ENCODE measurements at regions not wholly inside any gene's neighbourhood (a gene's known extent, or its start where the extent isn't known, plus 50 kb on each side); places are given as distances from the start of the nearest gene placed in this dataset.
"Not testable (repeated sequence)": the region's sequence is repeated elsewhere in the genome, so short reads cannot be mapped to it uniquely, and the experiment has no call there.

DNA sequence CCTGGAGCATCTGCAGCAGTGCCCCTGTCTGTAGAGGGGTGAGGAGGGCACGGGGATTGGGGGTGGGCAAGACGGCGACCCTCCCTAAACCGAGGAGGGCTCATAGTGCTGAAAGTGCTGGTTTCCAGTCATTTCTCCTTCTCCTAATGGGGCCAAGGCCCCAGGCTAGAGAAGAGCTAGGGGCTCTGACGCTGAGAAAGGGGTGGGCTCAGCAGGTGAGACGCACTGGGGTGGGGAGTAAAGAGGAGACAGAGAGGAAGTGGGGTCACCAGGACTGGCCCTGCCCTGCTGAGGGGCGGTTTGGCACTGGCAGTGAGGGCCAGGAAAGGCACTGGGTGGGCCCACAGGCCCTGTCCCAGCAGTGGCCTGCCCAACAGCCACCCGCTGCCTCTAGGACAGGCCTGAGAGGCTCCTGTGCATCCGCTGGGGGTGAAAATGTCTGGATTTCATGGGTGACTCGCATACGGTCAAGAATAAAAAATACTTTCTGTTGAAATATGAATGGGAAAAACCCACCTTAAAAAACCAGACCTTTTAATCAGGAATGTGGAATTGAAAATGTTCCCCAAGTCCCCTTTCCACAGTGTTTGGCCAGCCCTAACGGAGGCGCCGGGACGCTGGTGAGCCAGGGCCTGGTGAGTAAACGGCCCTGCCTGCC, 122.4 kb upstream of the SMURF2 start:
- no peak for DNase-seq

DNA sequence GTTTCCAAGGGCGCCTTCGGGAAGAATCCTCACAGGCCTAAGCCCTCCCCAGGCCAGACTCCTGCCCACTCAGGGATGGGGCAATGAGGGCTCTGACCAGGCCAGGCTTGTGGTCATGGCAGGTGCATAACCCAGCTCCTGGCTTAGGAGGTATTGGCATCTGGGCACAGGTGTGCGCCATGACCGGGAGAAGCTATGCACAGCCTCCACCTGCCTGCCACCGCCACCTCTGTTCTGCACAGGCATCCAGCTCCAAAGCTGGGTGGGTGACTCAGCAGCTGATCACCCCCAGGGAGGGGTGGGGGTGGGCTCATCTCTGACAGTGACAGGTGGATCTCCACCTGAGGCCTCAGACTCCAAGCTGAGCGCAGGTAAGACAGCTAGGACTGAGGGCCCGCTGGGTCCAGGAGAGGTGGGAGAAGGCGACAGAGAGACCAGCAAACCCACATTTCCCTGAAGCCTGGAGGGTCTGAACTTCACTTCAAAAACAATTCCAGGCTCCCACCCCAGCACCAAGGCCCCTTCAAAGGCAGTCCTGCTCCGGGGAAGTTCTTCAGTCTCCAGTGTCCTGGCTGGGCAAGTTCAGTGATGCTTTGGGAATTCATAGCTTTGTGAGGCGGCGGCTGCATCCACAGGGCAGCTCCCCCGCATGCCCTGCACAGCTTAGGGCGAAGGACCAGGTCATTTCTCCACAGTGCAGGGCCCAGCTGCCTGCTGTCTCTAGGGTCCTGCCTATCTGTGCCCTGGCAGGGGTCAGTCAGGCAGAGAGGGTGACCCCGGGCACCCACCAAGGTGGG, 121.6 kb upstream of the SMURF2 start:
- DNase-seq = no peak

DNA sequence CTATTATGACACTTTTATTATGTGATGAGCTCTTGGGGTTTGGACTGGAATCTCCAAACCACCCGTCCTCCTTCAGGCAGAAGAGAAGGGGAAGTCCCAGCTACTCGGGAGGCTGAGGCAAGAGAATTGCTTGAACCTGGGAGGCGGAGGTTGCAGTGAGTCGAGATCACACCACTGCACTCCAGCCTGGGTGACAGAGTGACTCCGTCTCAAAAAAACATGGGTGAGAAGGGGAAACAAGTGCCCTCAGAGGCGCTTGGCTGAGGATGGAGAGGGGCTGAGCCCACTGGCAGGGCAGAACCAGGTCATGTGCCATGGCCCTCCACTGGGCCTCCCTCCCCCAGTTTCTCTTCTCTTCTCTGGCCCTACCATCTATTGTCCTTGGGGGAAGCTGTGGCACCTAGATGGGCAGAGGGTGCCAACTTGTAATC, 120.9 kb upstream of the SMURF2 start:
- no peak for DNase-seq

DNA sequence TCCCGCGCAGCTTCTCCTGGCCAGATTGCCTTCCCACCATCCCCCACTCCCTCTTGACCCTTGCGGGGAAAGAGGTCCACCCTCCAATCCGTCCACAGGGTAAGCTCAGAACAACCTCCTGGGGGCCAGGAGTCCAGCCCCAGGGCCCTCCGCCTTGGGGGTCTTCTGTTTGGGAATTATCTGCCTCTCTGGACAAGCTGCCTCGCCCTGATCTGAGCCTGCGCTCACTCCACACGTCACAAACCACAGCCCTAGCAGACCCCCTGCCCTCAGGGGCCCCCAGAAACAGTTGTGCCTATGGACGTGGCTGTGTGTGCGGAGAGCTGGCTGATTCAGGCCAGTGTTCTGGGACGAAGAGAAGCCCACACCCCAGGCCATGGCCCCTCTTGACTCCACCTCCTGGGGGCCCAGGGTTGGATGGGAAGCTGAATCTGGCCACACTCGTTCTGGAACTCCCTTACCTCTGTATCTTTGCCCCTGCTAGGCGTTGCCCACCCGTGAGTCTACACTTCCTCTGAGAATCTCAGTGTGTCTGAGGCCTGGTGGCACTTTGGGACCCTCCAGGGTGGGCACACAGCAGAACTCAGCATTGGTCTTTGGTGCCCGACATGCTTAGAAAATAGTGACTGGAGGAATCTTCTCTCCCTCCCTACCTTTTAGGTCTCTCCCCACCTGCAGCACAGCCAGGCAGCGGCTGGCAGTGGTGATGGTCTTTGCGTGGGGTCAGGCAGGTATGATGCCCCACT, 119.9 kb upstream of the SMURF2 start:
- DNase-seq = no peak

DNA sequence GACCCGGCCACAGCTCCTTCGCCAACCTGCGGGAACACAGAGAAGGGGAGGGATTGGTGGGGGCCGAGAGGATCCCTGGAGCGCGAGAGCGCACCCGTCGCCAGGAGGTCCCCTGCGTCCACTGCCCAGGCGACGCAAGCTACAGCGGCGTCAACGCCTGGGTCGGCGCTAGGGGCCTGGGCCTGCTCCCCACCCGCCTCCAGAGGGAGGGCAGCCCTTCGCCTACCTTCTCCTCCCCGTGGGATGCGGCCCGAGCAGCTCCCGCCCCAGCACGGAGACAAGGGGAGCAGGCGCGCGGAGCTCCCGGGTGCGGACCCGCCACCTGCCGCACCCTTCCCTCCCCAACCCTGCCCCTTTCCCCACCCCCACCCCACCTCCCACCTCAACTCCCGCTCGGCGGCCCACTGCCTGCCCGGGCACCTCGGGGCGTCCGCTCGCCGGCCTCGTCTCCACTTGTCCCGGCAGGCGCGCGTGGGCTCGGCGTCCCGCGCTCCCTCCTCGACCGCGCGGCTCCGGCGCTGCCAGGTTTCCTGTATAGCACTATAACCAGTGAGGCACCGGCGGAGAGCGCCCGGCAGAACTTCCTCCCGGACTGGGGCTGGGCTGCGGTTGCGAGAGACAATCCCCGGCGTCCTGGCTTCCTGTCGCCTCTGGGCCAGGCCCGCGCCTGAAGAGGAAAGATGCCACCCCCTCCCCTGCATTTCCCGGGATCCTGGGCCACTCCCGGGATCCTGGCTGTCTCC, 119.1 kb upstream of the SMURF2 start:
- peak; percentile 18 for DNase-seq

DNA sequence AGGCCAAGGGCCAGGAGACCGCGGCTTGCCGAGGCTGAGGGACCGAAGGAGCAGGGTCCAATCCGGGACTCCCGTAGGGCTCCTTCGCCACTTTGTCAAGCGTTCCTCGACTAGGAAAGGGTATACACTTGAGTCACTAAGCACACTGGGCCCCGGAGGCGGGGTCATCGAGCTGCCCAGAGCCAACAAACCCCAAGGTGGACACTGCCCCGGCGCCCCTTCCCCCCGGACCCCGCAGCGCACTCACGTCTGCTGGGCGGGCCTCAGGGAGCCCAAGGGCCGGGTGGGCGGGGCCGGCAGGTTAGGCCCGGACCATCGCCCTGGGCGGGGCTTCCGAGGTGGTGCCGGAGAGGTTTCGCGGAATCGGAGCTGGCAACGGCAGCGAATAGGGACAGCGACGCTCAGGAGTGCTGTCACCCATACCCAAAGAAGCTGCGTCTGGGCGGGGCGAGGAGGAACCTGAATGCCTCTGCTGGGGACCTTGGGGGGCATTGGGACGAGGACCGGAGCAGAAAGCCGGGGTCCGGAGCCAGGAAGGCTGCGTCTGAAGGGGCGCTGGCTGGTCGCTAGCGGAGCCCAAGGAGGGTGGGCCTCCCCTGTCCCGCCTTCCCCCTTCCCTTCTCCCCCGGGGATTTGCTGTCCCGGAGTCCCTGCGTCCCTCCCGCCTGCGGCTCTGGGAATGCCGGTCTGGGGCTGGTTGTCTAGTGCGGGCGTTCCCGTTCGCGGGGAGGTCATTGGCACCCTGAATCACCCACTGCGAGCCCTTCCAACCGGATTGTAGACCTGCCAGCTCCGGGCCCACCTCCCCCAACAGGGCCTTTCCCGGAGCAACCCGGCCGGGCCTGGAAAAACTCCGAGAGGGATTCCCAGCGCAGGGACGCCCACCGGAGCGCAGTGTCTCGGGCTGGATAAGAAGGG, 118.2 kb upstream of the SMURF2 start:
- peak; percentile 56 for DNase-seq

DNA sequence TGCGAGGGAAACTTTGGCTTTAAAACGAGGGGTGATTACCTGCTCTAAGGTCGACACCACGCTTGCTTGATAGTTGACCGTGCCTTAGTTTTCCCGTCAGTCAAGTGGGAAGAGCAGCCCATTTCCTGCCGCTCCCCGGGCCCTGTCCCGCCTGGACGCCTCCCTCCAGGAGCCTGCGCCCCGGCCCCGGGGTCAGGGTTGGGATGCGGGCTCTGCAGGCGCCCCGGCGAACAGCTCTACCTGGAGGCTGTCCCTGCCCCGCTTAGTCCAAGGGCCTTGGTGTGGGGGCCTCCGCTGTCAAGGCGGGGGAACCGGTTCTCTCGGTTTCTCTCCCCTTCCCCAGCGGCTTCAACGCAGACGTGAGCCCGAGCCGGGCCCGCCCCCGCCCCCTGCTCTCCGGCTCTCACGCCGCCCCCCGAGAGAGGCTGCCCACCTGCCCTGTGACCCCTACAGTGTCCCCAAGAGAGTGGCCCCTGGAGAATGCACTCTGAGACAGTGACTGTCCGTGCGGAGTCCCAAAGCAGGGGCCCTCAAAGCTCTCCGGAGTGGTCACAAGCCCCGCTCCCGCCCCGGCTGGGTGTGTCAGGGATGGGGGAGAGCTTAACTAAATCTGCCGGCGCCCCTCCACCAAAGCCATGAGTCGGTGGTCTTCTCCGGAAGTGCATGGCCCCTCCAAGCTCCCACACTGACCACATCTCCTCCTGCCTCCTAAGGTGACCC, 117.4 kb upstream of the SMURF2 start:
- peak; percentile 14 for DNase-seq

DNA sequence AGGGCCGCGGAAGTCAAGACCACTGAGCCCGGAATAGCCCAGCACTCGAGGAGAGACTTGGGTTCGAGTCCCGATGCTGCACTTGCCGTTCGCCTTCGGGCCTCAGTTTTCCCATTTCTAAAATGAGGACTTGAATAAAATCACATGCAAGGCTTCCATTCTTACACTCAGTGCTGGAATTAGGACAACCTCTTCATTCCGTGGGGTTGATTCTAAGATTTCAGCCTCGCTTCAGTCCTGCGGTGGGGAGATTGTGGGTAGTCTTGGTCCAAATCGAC, 116.9 kb upstream of the SMURF2 start:
- DNase-seq = not testable (repeated sequence)

DNA sequence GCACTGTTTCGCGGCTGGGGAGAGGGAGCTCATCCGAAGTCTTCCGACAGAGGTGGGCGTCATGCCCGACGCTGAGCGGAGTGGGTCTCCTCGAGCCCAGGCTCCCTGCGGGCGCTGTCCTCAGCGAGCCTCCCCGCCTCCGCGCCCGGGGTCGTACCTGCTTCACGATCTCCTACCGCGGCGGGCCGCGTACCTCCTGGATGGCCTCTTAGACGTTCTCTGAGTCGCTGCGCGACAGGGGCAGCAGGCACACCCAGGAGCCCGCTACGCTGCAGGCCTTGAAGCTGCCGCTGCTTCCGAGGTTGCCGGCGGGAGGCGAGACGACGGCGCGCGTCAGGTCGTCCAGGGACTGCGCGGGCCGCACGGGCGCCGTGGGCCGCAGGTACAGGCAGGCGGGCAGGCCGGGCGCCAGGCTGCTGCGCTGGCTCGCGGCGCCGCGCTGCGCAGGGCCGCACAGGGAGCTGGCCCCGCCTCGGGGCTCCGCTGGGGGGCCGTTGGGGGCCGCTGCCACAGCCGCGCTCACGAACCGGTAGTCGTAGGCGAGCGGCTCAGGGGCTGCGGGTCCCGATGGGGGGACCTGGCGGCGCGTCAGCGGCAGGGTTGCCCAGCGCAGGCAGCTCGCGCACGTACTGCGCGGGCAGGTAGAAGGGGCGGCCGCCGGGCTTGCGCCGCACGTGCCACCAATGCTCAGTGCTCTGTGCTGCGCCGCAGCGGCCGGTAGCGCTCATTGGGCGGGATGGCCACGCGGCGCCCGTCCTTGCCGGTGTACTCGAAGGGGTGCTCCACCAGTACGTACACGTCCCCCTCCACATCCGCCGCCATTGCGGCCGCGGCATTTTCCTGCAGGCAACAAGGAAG, 116.4 kb upstream of the SMURF2 start:
- peak; percentile 37 for DNase-seq

DNA sequence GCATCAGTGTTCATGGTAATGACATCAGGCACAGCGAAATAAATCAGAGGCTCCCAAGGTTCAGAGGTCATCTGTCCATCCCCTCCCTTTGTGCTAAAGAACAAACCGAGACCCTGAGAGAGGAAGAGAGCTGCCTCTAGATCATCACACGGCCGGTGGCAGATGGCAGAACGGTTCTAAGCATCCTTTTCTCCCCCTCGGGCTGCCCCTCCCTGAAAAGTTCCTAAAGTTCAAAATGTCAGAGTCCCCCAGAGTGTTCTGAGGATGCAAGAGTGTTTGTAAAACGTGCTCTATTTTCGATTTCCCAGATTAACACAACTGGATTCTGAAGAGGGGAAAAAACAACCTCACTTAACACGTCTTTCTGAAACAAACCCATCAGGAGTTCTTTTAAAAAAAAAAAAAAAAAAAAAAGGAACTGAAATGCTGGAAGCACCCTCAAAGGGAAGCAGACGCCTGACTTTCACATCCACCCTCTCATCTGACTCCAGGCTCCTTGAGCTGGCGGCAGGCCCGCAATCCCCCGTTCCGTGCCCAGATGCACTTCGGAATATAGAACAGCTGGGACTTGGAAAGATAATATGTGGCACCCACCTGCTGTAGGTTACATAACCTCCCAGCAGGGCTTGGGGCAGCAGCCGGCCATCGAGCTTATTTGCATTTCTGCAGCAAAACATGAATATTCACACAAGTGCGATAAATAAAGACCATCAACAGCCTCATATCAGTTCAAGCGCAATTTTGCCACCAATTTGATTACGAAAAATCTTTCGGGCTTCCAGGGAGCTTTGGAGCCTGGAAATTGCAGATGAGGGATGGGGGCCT, 115.5 kb upstream of the SMURF2 start:
- peak; percentile 69 for DNase-seq

DNA sequence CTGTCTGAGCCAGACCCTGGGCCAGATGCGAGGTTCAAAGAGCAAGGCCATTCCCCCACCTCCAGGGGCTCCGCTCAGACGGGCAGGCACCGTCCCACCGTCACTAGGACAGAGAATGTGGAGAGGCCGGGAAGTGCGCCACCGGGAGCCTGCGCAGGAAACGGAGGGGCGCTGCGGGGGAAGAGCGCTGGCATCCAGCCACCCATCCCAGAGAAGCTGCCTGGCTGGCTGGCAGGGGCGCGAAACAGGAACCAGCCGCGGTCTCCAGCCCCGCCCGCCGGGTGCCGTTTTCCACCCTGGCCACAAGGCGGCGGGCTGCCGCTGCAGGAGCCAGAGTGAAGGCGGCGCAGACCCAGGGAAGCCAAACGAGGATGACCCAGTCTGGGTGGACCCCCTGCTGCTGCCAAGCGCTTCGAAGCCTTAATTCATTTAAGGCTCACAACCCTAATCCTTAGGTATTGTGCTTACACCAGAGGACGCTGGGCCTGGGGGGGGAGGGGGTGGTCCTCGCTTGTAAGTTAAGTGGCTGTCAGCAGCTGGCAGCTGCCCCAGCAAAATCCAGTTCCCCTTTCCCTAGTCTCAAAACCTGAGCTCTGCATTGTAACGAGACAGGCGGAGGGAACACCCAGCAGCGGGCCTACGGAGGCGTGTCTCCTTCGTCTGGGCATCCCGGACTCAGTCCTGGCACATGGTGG, 114.8 kb upstream of the SMURF2 start:
- peak; percentile 94 for DNase-seq

DNA sequence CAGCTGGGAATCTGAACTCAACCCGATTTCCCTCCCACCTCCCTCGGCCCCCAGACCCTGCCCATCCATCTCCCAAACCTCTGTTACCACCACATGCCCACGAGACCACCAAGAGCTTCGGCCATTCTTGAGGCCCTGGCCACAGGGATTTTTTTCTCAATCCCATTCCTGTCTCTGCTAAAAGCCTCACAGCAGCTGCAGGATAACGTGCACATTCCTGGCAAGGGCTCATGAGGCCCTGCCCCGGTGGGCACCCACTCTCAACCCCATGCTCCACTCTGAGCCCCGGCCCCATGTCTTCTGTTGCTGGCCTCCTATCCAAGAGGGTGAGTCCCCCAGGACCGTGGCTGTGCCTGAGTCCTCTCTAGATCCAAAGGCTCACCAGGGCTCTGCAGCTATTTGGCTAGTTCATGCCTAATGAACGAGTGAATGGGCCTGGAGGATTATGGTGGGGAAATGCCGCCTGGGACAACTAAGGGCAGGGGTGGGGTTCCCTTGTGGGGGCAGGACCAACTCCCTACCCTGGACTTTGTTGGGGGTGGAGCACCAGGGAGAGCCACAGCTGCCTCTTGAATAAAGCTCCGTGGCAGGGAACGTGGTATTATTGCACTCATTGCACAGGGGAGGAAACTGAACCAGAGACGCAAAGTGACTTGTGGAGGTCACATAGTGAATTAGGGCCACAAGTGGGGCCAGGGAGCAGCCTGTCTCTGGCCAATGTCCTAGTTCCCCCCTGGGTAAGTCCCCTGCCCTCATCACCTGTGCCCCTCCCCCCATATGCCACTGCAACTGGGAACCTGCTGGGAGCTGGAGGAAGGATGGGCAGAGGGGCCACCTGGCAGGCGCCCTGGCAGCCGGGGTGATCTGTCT, 113.8 kb upstream of the SMURF2 start:
- peak; percentile 53 for DNase-seq

DNA sequence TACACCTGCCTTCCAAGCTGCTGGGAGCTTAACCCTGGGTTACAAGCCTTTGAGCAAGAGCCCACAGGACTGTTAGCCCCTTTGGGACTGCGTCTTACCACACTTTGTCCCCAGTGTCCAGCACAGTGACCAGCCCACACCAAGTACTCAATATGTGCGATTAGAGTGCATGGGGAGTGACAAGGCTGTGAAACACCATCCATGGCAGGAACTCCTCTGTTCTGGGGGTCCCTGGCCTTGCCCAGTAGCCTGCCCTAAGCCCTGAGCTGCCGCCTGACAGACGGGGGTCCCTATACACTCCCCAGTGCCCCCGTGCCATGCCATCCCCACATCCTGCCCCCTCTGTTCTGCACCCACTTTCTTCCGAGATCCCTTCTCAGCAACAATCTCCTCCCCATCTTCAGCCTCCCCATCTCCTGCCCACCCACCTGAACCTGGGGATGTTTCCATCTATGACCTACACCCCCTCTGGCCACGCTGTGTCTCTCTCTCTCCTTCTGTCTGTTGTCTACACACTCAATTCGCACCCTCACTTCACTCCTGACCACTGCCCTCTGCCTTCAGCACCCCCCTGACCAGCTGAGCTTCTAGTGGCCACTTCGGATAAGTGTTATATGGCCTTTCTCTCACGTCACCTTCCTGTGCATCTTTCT, 112.9 kb upstream of the SMURF2 start:
- no peak for DNase-seq

DNA sequence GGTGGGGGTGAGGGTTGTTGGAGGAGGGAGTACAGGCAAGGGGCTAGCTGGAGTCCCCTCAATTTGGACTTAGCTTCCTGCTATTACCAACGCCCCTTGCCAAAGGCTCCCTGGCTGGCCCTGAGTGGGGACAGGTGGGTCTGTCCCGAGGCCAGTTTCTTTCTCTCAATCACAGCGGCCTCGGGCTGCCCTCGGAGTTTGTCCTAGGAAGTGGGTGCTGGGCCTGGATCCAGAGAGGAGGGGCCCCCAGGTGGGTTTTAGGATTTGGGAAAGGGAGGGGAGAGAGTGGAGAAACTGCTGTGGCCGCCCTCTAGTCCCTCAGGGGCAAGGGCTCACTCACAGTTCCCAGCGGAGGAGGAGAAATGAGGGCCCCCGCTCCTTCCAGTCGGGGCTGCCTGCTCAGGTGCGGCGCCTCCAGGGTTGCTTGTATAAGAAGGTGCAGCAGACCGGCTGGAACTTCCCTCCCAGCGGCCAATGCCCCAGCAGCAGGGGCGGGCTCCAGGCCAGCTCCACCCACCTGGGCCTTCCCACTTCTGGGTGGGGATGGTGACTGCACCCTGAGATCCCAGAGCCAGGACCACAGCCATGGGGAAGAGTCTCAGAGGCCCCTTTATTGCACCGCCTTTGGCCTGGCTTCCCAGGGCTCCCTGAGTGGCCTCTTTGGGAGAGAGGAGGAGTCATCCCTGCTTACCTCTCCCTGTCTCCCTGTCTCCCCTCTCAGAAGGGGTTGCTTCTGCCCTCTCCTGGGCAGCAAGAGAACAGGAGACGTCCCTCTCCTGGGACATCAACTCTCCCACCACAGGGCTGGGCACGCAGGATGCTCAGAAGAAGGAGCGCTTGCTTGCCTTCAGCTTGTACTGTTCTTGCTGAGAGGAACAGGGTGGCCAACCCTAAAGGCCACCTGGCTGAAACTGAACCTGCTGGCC, 112.0 kb upstream of the SMURF2 start:
- DNase-seq = peak; percentile 40

DNA sequence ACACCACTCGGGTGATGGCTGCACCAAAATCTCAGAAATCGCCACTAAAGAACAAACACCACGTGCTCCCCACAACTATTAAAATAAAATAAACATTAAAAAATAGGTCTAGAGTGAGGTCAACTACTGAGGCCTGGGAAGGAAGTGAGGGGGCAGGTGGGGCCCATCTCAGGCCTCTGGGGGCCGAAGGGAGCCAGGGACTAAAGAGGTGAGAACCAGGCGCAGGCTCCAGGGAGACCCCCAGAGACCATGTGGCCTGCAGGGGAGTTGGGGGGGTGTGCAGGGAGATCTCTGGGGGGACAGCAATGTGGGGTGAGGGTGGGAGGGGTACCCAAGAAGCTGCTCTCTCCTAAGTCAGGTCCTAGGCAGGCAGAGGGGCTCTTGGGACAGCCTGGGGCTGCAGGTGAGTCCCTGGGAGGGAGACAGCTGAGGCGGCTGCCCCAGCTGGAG, 111.3 kb upstream of the SMURF2 start:
- DNase-seq = no peak
